Mesendoderm (in vitro differentiated cells): ENCODE measurements at regions not wholly inside any gene's neighbourhood (a gene's known extent, or its start where the extent isn't known, plus 50 kb on each side); places are given as distances from the start of the nearest gene placed in this dataset.
A peak's percentile ranks its signal among the peaks of the same experiment; 100 is the strongest.

ENCODE experiments used
- DNase-seq: peaks from one replicate; pipeline ENCODE4 v3.0.0; 2013
- H2AK5ac ChIP-seq: 2 replicates; pipeline ENCODE4 v1.6.1; 2013; ENCODE audit warnings: low read length, inconsistent platforms
- H2BK120ac ChIP-seq: 2 replicates; pipeline ENCODE4 v1.6.1; 2013; ENCODE audit warnings: low read depth, mild to moderate bottlenecking, low read length, moderate library complexity, mixed read lengths
- H2BK15ac ChIP-seq: replicated peaks from 2 replicates; pipeline ENCODE4 v1.6.1; 2013; ENCODE audit warnings: low read depth, mild to moderate bottlenecking, moderate library complexity
- H2BK5ac ChIP-seq: 2 replicates; pipeline ENCODE4 v1.6.1; 2013; ENCODE audit warnings: low read length, inconsistent platforms
- H3K18ac ChIP-seq: 2 replicates; pipeline ENCODE4 v1.6.1; 2013; ENCODE audit warnings: mild to moderate bottlenecking, low read length, mixed read lengths
- H3K23ac ChIP-seq: one replicate; pipeline ENCODE4 v1.6.1; 2013; ENCODE audit warnings: low read length
- H3K27ac ChIP-seq: 2 replicates; pipeline ENCODE4 v1.5.1; 2013; ENCODE audit warnings: low read depth, mild to moderate bottlenecking, inconsistent platforms, low read length, moderate library complexity
- H3K27me3 ChIP-seq: 2 replicates; pipeline ENCODE4 v1.6.1; 2013; ENCODE audit warnings: low read length, control low read depth, mild to moderate bottlenecking, inconsistent platforms; ENCODE audit not compliant: insufficient read depth, poor library complexity
- H3K36me3 ChIP-seq: 2 replicates; pipeline ENCODE4 v1.6.1; 2013; ENCODE audit warnings: low read length, inconsistent platforms; ENCODE audit not compliant: control insufficient read depth, insufficient read depth
- H3K4ac ChIP-seq: one replicate; pipeline ENCODE4 v1.6.1; 2013; ENCODE audit warnings: low read depth, mild to moderate bottlenecking, low read length, moderate library complexity
- H3K4me1 ChIP-seq: 2 replicates; pipeline ENCODE4 v1.6.1; 2013; ENCODE audit warnings: low read depth, low read length, inconsistent platforms; ENCODE audit not compliant: control insufficient read depth
- H3K4me2 ChIP-seq: 2 replicates; pipeline ENCODE4 v1.6.1; 2013; ENCODE audit warnings: low read length
- H3K4me3 ChIP-seq: 2 replicates; pipeline ENCODE4 v1.5.1; 2013; ENCODE audit warnings: mild to moderate bottlenecking, low read length
- H3K56ac ChIP-seq: one replicate; pipeline ENCODE4 v1.6.1; 2013; ENCODE audit warnings: low read length
- H3K79me1 ChIP-seq: 2 replicates; pipeline ENCODE4 v1.6.1; 2013; ENCODE audit warnings: low read length, inconsistent platforms
- H3K79me2 ChIP-seq: 2 replicates; pipeline ENCODE4 v1.6.1; 2013; ENCODE audit warnings: mild to moderate bottlenecking, low read length; ENCODE audit not compliant: control insufficient read depth, insufficient read depth
- H3K9ac ChIP-seq: 2 replicates; pipeline ENCODE4 v1.6.1; 2013; ENCODE audit warnings: low read length, inconsistent platforms
- H4K5ac ChIP-seq: one replicate; pipeline ENCODE4 v1.6.1; 2013; ENCODE audit warnings: low read length
- H4K8ac ChIP-seq: one replicate; pipeline ENCODE4 v1.6.1; 2013; ENCODE audit warnings: low read depth, mild to moderate bottlenecking, control low read depth, low read length, moderate library complexity
- WGBS: extraction: QIAGEN DNeasy Blood & Tissue Kit; methylation state at CpG from one replicate; pipeline ENCODE4 v1.1.7; 2013; ENCODE audit warnings: low lambda C conversion rate, missing lambda C conversion rate; ENCODE audit not compliant: insufficient coverage; ENCODE audit errors: extremely low coverage; 5-methylcytosine and 5-hydroxymethylcytosine counted together

- H3K79me1 ChIP-seq, result no peaks in the 10 kb centered on the region
- H3K27me3 ChIP-seq, result no peaks in the 10 kb centered on the region
- no peak overlapping the region for H3K4ac ChIP-seq
- no peak overlapping the region for H3K27ac ChIP-seq
- H2BK5ac ChIP-seq, result no peak overlapping the region
- WGBS, result no CpG with 5 or more reads among the region's 6 CpGs
- no peaks in the 10 kb centered on the region for H3K4me1 ChIP-seq
- no peak overlapping the region for H4K5ac ChIP-seq
- no peak overlapping the region for H2BK15ac ChIP-seq
- H2AK5ac ChIP-seq, result no peak overlapping the region
- H2BK120ac ChIP-seq, result no peak overlapping the region
- H3K56ac ChIP-seq, result no peak overlapping the region
- H3K18ac ChIP-seq, result no peak overlapping the region
- no peak for DNase-seq
- no peaks in the 10 kb centered on the region for H3K36me3 ChIP-seq
- H3K4me2 ChIP-seq, result no peak overlapping the region
- no peak overlapping the region for H3K23ac ChIP-seq
- H3K79me2 ChIP-seq, result no peaks in the 10 kb centered on the region
- no peak overlapping the region for H3K4me3 ChIP-seq
- H3K9ac ChIP-seq, result no peak overlapping the region
- no peak overlapping the region for H4K8ac ChIP-seq
Measured at GRCh38 chr1:193476748-193477147, 290.3 kb upstream of the B3GALT2 start.

- Histone ChIP-seq H3K27ac (no peak overlapping the region), H2BK15ac (no peak overlapping the region), H4K5ac (no peak overlapping the region), H3K4me2 (no peak overlapping the region), H2BK5ac (no peak overlapping the region), H3K23ac (no peak overlapping the region), H3K4ac (no peak overlapping the region), H3K9ac (no peak overlapping the region), H3K27me3 (no peaks in the 10 kb centered on the region), H3K18ac (no peak overlapping the region), H3K79me2 (no peaks in the 10 kb centered on the region), H3K4me3 (no peak overlapping the region), H4K8ac (no peak overlapping the region), H3K36me3 (no peaks in the 10 kb centered on the region), H3K4me1 (no peaks in the 10 kb centered on the region), H3K56ac (no peak overlapping the region), H2BK120ac (no peak overlapping the region), H2AK5ac (no peak overlapping the region), H3K79me1 (no peaks in the 10 kb centered on the region)
- DNase-seq, result no peak
- no CpG with 5 or more reads among the region's 4 CpGs for WGBS
Measured at GRCh38 chr1:193473932-193474331, 287.5 kb upstream of the B3GALT2 start.

- no peak for DNase-seq
- H3K4me1 ChIP-seq, result no peaks in the 10 kb centered on the region
- no peak overlapping the region for H3K56ac ChIP-seq
- no CpG with 5 or more reads among the region's 3 CpGs for WGBS
- no peaks in the 10 kb centered on the region for H3K36me3 ChIP-seq
- H3K4ac ChIP-seq, result no peak overlapping the region
- H3K79me1 ChIP-seq, result no peaks in the 10 kb centered on the region
- no peak overlapping the region for H3K4me2 ChIP-seq
- H2AK5ac ChIP-seq, result no peak overlapping the region
- no peak overlapping the region for H2BK5ac ChIP-seq
- H3K23ac ChIP-seq, result no peak overlapping the region
- H3K18ac ChIP-seq, result no peak overlapping the region
- H3K27me3 ChIP-seq, result no peaks in the 10 kb centered on the region
- no peak overlapping the region for H3K9ac ChIP-seq
- H2BK120ac ChIP-seq, result no peak overlapping the region
- no peaks in the 10 kb centered on the region for H3K79me2 ChIP-seq
- no peak overlapping the region for H3K27ac ChIP-seq
- no peak overlapping the region for H2BK15ac ChIP-seq
- H3K4me3 ChIP-seq, result no peak overlapping the region
- no peak overlapping the region for H4K8ac ChIP-seq
- H4K5ac ChIP-seq, result no peak overlapping the region
Measured at GRCh38 chr1:193472838-193473398, 286.5 kb upstream of the B3GALT2 start.

GRCh38 chr1:193472430-193472829, 286.0 kb upstream of the B3GALT2 start:
- Histone ChIP-seq H3K4me3 (no peak overlapping the region), H3K4me2 (no peak overlapping the region), H2BK15ac (no peak overlapping the region), H2BK120ac (no peak overlapping the region), H3K79me2 (no peaks in the 10 kb centered on the region), H4K8ac (no peak overlapping the region), H3K56ac (no peak overlapping the region), H4K5ac (no peak overlapping the region), H3K23ac (no peak overlapping the region), H3K4me1 (no peaks in the 10 kb centered on the region), H3K9ac (no peak overlapping the region), H3K18ac (no peak overlapping the region), H3K79me1 (no peaks in the 10 kb centered on the region), H2BK5ac (no peak overlapping the region), H3K27ac (no peak overlapping the region), H3K27me3 (no peaks in the 10 kb centered on the region), H3K4ac (no peak overlapping the region), H3K36me3 (no peaks in the 10 kb centered on the region), H2AK5ac (no peak overlapping the region)
- no CpG with 5 or more reads among the region's 2 CpGs for WGBS
- DNase-seq, result no peak

GRCh38 chr1:193471981-193472380, 285.6 kb upstream of the B3GALT2 start:
- Histone ChIP-seq H3K4me3 (no peak overlapping the region), H4K5ac (no peak overlapping the region), H3K23ac (no peak overlapping the region), H3K9ac (no peak overlapping the region), H3K4me1 (no peaks in the 10 kb centered on the region), H2BK15ac (no peak overlapping the region), H3K27me3 (no peaks in the 10 kb centered on the region), H3K27ac (no peak overlapping the region), H3K18ac (no peak overlapping the region), H2BK120ac (no peak overlapping the region), H3K79me2 (no peaks in the 10 kb centered on the region), H3K36me3 (no peaks in the 10 kb centered on the region), H3K4ac (no peak overlapping the region), H2AK5ac (no peak overlapping the region), H2BK5ac (no peak overlapping the region), H3K56ac (no peak overlapping the region), H3K4me2 (no peak overlapping the region), H4K8ac (no peak overlapping the region), H3K79me1 (no peaks in the 10 kb centered on the region)
- no peak for DNase-seq
- WGBS, result no CpG with 5 or more reads among the region's 2 CpGs

- Histone ChIP-seq H3K23ac (no peak overlapping the region), H2BK15ac (no peak overlapping the region), H4K5ac (no peak overlapping the region), H4K8ac (no peak overlapping the region), H2BK120ac (no peak overlapping the region), H3K27ac (no peak overlapping the region), H2AK5ac (no peak overlapping the region), H3K27me3 (no peaks in the 10 kb centered on the region), H3K36me3 (no peaks in the 10 kb centered on the region), H3K4me1 (peaks cover 8% of the 10 kb centered on the region), H3K18ac (no peak overlapping the region), H3K79me2 (no peaks in the 10 kb centered on the region), H3K56ac (no peak overlapping the region), H3K4me2 (no peak overlapping the region), H3K4me3 (no peak overlapping the region), H2BK5ac (no peak overlapping the region), H3K9ac (no peak overlapping the region), H3K4ac (peak overlapping the region; percentile 16), H3K79me1 (no peaks in the 10 kb centered on the region)
- WGBS, result no CpG with 5 or more reads among the region's 5 CpGs
- no peak for DNase-seq
Measured at GRCh38 chr1:193463326-193463932, 277.0 kb upstream of the B3GALT2 start.
